ENCODE measurements at regions not wholly inside any gene's neighbourhood (a gene's known extent, or its start where the extent isn't known, plus 50 kb on each side); places are given as distances from the start of the nearest gene placed in this dataset.
"Not testable (repeated sequence)": the region's sequence is repeated elsewhere in the genome, so short reads cannot be mapped to it uniquely, and the experiment has no call there.

DNA sequence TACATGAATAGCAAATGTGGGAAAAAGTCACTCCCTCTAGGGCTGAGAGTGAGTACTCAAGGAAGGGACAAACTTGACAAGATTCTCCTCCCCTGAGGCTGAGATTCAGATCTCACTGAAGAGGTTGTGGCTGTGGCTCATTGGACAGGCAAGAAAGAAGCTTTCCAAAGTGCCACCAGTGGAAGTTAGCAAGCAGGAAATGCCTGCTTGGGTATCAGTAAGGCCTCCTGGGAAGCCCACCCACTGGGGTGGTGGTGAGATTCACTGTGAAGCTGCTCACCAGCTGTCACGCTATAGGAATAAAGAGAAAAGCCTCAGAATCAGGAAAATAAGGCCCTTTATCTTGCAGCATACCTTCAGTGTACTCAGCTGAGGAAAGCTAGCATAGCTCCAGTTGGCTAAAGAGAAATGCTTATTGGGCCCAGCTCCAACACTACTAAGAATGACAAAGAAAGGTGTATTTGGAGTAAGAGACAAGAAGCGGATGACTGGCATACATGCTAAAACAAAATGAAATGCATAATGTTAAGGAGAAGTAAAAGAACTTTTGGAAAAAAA, 274.4 kb upstream of the TOM1L1 start:
- intact Hi-C loops (cut with DNase I): no loop called here
- Histone ChIP-seq H3K9me3 (no peaks in the 10 kb centered on the region), H3K27me3 (replicated peaks; ENCODE audit: insufficient read depth) (no peaks in the 10 kb centered on the region), H3K36me3 (no peaks in the 10 kb centered on the region), H3K4me3 (no peak overlapping the region), H3K27ac (no peak overlapping the region), H3K4me1 (replicated peaks) (no peaks in the 10 kb centered on the region)
- 65% methylated on average over 2 of the region's 2 CpGs for WGBS
- no peak for DNase-seq (ENCODE audit: low spot score)
- TF ChIP-seq, protein P1, sequence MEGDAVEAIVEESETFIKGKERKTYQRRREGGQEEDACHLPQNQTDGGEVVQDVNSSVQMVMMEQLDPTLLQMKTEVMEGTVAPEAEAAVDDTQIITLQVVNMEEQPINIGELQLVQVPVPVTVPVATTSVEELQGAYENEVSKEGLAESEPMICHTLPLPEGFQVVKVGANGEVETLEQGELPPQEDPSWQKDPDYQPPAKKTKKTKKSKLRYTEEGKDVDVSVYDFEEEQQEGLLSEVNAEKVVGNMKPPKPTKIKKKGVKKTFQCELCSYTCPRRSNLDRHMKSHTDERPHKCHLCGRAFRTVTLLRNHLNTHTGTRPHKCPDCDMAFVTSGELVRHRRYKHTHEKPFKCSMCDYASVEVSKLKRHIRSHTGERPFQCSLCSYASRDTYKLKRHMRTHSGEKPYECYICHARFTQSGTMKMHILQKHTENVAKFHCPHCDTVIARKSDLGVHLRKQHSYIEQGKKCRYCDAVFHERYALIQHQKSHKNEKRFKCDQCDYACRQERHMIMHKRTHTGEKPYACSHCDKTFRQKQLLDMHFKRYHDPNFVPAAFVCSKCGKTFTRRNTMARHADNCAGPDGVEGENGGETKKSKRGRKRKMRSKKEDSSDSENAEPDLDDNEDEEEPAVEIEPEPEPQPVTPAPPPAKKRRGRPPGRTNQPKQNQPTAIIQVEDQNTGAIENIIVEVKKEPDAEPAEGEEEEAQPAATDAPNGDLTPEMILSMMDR (IDR thresholded peaks at IDR 0.05): no peak
- no peak for TF ChIP-seq POLR2AphosphoS5 (IDR thresholded peaks at IDR 0.05)
- TF ChIP-seq POLR2A (IDR thresholded peaks at IDR 0.05): no peak

GRCh38 chr17:54639426-54639825, 261.2 kb upstream of the TOM1L1 start:
- H3K4me3 ChIP-seq; H3K27ac ChIP-seq; H3K36me3 ChIP-seq; H3K27me3 ChIP-seq (replicated peaks; ENCODE audit: insufficient read depth); intact Hi-C loops (cut with DNase I); H3K9me3 ChIP-seq; DNase-seq (ENCODE audit: low spot score); H3K4me1 ChIP-seq (replicated peaks): not testable (repeated sequence)
- 94% methylated on average over 6 of the region's 6 CpGs for WGBS

- H3K27ac ChIP-seq: no peak overlapping the region
- no peak for DNase-seq (ENCODE audit: low spot score)
- no peaks in the 10 kb centered on the region for H3K27me3 ChIP-seq (replicated peaks; ENCODE audit: insufficient read depth)
- no peak overlapping the region for H3K4me3 ChIP-seq
- intact Hi-C loops (cut with DNase I): no loop called here
- 96% methylated on average over 6 of the region's 12 CpGs for WGBS
- H3K36me3 ChIP-seq: no peaks in the 10 kb centered on the region
- no peaks in the 10 kb centered on the region for H3K9me3 ChIP-seq
- TF ChIP-seq, protein P1 (IDR thresholded peaks at IDR 0.05): no peak
- no peak for TF ChIP-seq POLR2A (IDR thresholded peaks at IDR 0.05)
- TF ChIP-seq POLR2AphosphoS5 (IDR thresholded peaks at IDR 0.05): no peak
- H3K4me1 ChIP-seq (replicated peaks): no peaks in the 10 kb centered on the region
These were observed 237.4 kb upstream of the TOM1L1 start for GRCh38 chr17:54662978-54663876.

GRCh38 chr17:54666559-54666958, 234.1 kb upstream of the TOM1L1 start:
- no peak for DNase-seq (ENCODE audit: low spot score)

DNA sequence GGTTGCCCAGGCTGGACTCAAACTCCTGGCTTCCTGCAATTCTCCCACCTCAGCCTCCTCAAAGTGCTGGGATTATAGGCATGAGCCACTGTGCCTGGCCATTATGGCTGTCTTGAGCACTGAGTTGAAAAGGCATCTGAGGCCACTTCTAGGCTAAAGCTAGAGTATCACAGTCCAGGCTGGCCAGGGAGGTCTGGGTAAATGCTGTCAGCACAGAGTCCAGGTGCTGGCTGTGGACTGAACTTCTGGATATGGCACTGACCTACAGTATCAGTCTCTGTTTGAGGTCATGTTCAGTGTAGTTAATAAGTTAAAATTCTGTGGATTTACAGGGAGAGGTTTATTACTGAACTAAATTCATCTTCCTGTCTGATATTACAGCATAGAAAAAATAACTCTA, 222.5 kb upstream of the TOM1L1 start:
- Histone ChIP-seq H3K4me3 (no peak overlapping the region), H3K27ac (no peak overlapping the region), H3K36me3 (no peaks in the 10 kb centered on the region), H3K27me3 (replicated peaks; ENCODE audit: insufficient read depth) (no peaks in the 10 kb centered on the region), H3K4me1 (replicated peaks) (no peaks in the 10 kb centered on the region), H3K9me3 (no peaks in the 10 kb centered on the region)
- TF ChIP-seq POLR2AphosphoS5 (IDR thresholded peaks at IDR 0.05) (no peak), POLR2A (IDR thresholded peaks at IDR 0.05) (no peak)
- TF ChIP-seq, protein P1 (IDR thresholded peaks at IDR 0.05): no peak
- DNase-seq (ENCODE audit: low spot score): no peak
- intact Hi-C loops (cut with DNase I): no loop called here

More at GRCh38 chr17:54666559-54666958, 234.1 kb upstream of the TOM1L1 start:
- no peaks in the 10 kb centered on the region for H3K4me1 ChIP-seq (replicated peaks)
- H3K27me3 ChIP-seq (replicated peaks; ENCODE audit: insufficient read depth): no peaks in the 10 kb centered on the region
- no peaks in the 10 kb centered on the region for H3K9me3 ChIP-seq
- H3K36me3 ChIP-seq: no peaks in the 10 kb centered on the region
- H3K4me3 ChIP-seq: no peak overlapping the region
- TF ChIP-seq, protein P1 (IDR thresholded peaks at IDR 0.05): peak in 1 of 4 experiments; percentile 34
- TF ChIP-seq POLR2A (IDR thresholded peaks at IDR 0.05) (no peak), POLR2AphosphoS5 (IDR thresholded peaks at IDR 0.05) (no peak)
- intact Hi-C loops (cut with DNase I): no loop called here
- 79% methylated on average over 4 of the region's 4 CpGs for WGBS
- H3K27ac ChIP-seq: no peak overlapping the region

Data from prostate gland (tissue), 2 donors.